GM19455 (cell line): ENCODE measurements at regions not wholly inside any gene's neighbourhood (a gene's known extent, or its start where the extent isn't known, plus 50 kb on each side); places are given as distances from the start of the nearest gene placed in this dataset.
"Not testable (repeated sequence)": the region's sequence is repeated elsewhere in the genome, so short reads cannot be mapped to it uniquely, and the experiment has no call there.

ENCODE experiments used
- ATAC-seq: cut with Tn5 transposase; IDR thresholded peaks from one replicate; pipeline ENCODE4 v1.9.1; 2021; ENCODE audit not compliant: unreplicated experiment

DNA sequence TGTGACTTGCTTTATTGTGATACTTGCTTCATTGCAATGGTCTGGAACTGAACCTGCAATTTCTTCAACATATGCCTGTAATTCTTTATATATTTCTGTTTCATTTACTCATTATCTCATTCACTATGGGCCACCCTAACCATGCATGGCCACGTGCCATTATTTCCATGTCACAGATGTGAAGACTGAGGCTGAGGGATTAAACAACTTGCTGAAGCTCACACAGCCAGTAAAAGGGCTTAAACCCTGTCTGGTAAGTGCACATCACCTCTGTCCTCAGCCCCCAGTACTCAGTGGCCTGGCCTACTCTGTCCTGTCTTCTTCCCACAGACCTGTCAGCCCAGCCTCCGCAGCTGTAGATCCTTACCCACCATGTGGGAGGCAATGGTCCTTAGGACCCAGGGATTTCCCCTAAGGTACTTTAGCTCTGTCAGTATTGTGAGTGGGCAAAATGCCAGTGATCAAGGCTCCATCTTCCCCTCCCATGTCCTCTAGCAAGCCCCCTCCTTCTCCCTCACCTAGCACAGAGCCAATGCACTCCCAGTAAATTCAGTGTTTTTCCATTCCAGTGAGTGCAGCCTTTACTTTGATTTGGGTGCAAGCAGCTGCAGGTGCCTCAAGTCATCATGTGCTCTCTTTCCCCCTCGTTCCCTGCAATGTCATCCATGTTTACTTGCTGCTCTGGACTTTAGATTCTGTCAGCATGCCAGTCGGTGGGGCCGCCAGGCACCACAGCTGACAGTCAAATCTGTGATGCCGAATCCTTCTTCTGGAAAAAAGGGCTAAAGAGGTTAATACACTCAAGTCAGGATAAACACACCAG is 228.2 kb upstream of the PROX1 start:
- no peak for ATAC-seq

DNA sequence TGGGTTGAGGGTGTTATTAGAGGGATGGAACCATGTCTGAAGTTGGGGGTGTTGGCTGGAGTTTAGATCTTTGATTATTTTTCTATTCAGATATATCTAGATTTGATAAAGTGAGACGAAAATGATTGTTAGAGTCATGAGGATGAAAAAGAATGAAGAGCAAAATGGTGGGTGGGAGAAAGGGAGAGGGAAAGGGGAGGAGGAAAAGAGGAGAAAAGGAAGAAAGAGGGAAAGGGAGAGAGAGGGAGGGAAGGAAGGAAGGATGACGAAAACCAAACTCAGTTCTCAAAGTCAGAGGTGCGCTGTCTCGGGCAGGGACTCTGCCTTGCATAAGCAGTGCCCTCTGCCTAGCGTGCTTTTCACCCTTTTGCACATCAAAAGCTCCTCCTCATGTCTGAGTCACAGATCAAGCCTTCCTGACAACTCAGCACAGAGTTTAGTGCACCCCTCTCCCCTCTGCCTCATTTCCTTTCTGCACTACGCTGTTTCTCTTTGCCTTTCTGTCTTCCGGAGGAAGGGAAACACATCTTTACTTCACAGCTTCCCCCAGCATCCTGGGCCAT is 225.8 kb upstream of the PROX1 start:
- ATAC-seq, result no peak

DNA sequence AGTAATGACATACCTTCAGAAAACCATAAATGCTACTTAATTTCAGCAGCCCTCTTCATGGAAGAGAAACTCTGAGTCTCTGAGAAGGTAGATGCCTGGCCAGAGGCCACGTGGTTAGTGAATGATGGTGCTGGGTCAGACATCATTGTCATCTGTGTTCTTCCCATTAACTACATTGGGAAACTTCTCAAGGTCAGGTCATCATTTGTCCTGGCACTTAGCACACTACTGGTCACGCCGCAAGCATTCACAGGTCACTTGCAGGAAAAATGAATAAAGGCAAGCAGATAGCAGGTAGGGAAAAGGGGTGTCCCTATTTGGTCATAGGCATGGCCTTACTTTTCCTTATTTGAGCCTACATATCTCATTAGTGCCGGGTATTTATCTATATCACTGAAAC is 220.1 kb upstream of the PROX1 start:
- no peak for ATAC-seq

DNA sequence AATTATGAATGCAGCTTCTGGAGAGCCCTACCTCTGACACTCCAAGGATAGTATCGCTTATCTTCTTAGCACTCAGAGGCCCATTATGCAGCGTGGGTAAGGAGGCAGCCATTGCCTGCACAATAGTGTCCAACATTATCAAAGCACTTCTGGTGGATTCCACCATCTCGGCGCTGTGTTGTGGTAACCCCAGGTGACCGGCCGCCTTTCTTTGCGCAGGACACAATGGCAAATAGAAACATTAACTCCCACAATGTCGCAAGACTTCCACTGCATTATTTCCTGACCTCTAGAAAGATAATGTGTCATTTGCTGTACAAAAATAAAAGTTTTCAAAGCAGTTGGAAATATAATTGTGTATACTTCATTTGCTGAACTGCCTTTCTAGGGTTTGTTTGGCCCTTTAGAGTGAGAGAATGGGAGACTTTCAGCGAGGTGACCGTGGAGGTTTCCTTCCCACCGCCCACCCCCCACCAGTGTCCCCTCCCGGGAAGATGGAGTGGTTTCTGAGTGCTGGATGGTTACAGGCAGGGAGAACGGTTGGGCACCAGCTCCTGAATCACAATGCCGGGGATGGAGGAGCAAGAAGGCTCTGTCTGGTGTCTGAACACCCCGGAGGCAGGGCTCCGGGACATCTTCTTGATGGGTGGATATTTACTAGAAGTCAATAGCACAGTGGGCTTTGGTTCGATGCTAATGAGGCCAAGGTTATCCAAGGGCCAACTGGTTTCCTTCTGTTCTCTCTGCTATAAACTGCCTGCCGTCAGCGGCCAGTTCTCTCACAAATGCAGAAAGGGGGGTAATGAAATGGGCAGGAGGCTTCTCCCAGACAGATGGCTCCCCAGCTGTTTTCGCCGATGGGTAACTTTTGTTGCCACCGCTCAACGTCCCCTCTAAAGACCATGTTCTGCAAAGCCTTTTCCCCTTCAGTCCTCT is 215.4 kb upstream of the PROX1 start:
- no peak for ATAC-seq

DNA sequence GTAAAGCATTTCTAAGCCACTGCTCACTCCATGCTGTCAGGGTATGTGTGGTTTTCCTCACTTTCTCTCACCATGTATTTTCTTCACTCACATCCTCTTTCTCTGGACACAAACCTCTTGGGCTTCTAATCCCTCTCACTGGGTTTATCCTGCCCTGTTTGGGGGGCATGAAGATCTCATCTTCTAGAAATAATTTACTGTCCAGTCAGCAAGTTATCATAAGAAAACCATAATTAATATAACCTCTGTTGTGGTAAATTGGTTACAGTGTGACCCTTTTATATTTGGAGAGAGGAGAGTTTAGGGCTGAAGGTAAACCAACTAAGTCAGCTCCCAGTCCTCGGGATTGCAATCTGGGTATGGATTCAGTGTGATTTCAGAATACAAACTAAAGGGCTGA is 213.8 kb upstream of the PROX1 start:
- no peak for ATAC-seq

DNA sequence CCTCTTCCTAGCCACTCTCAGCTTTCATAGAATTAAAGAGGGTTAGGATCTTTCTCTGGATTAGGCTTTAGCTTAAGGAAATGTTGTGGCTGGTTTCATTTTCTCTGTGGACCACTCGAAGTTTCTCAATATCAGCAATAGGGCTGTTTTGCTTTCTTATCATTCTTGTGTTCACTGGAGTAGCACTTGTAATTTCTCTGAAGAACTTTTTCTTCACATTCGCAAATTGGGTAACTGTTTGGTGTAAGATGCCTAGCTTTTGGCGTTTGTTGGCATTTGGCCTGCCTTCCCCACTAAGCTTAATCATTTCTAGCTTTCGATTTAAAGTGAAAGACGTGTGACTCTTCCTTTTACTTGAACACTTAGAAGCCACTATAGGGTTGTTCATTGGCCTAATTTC is 210.8 kb upstream of the PROX1 start:
- ATAC-seq, result no peak

DNA sequence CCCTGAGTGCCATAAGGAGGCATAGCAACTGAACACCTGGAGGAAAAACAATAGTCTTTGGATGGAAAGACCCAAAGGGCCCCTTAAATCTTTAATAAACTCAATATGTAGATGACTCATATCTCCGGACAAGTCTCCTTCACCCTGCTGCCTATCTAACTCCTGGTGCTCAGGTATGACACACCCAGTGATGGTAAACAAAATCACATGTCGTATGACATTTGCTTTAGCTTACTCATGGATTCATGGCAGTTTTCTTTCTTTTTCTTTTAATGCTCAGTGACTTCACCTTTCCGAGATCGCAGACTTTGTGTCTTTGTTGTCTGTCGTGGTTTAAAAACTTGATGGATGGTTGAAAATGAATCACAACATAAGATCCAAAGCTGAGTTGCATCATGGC is 208.5 kb upstream of the PROX1 start:
- no peak for ATAC-seq

DNA sequence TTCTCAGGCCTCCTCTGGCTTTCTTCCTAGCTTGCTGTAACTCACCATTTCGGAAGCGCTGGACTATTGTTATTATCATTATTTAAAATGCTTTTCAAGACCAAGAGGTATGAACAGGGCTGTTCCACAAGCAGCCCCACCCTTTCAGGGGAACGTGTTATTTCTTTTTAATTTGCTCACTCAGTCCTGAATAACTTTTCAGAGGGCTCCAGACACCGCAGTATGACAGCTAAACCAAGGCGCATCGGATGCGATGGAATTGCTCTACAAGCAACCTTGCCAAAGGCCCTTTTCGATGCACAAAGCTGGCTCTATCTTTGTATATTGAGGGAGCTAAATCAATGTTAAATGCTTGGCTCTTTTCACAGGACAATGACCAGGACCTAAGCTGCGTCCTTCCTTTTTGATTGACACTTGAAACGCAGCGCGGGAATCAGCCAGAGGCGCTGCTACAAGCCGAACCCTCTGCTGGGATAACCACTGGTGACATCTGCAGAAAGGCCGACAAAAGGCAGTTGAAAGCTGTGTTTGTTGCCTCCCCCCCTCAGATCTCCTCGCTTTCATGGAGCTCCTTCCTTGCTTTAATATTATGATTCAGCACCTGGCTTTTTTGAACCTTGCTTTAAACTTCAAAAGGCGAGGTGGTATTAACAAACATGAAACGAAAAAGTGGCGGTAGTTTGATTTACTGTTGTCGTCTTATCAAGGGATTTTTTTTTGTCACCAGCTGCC is 204.7 kb upstream of the PROX1 start:
- ATAC-seq, result no peak

DNA sequence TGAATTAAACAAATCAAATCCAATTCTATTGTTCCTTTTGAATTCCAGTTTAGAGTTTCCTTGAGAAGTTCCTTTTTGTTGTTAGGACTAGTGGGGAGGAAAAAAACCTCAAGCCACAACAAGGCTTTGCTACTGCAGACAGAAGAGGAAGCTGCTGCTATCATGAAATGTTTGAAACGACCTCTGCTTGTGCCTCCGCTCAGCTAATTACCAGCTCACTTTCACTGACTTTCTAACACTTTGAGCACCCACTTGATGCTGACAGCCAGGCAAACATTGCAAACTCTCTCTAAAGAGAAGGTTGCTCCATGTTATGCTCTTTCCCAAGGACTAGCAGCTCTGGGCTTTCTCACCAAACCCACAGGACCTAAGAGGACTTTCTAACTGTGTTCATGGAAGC is 203.9 kb upstream of the PROX1 start:
- no peak for ATAC-seq

DNA sequence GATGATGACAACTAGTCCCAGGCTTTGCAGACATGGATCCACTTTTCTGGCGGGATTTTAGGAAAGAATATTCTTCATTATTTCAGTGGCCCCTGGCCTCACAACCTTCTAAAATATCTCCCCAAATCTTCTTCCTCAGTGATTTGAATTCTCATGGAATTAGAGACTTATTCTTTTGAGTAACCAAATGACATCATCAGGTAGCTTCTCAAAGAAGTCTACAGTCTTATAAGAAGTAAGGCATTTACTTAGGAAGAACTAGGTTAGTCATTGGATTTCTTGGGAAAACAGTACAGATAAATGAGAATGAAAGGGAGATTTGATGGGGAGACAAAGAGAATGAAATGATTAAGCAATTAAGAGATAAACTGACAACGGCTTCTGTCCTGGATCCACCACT is 201.1 kb upstream of the PROX1 start:
- no peak for ATAC-seq

DNA sequence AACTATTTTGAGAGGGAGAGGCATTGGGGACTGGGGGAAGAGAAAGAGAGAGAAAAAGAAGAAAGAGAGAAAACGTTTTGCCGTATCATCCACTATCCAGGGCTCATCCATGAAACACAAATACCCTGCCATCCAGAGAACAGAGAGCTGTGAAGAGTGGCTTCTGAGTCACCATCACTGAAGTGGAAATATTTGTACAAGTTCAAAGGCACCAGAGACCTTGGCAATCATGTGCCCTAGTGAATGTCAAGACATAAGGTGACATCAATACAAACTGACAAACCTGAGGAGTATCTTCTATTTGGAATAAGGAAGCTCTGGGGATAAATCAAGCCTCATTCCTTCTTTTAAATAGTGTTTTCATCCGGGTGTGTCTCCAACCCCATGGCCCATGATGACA is 197.2 kb upstream of the PROX1 start:
- ATAC-seq, result no peak

DNA sequence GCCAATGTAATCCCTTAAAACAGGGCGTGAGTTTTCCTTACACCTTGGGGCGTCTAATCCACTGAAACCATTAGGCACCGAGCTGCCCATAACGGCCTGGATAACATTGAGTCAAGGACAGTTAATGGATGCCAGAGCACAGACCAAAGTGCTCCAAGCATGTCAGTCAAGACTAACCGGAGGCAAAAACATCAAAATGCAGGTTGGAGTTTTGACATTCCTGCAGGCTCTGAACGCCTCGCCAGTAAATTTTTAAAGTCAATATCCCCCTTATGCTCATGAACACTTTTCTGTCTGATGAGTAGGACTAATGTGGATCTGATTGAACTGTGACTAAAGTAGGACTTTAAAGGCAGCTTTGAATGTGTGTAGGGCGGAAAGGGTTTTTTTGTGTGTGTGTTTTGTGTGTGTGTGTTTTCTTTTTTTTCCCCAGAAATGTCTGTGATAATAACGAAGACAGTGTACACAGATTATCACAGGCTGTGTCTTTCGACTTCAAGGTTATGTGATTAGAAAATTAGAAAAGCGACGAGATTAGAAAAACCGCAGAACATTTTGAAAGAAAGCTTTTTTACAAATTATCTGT is 194.2 kb upstream of the PROX1 start:
- no peak for ATAC-seq

DNA sequence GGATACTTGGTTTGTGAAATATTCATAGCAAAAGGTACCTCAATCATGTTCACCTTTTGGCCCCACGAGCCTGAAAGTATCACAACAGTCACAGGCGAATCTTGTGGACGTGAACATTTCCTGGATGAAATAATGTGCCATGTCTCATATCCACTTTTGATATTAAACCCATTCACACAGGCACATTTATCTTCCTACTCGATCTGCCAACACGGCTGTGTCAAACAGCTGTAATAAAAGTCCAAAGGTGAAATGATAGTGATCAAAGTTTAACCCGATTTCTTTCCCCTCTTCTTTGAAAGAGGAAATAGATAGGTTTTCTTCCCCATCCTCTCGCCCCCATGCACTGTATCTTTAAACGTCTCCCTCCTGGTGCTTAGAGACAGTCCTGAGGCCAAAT is 191.2 kb upstream of the PROX1 start:
- no peak for ATAC-seq

DNA sequence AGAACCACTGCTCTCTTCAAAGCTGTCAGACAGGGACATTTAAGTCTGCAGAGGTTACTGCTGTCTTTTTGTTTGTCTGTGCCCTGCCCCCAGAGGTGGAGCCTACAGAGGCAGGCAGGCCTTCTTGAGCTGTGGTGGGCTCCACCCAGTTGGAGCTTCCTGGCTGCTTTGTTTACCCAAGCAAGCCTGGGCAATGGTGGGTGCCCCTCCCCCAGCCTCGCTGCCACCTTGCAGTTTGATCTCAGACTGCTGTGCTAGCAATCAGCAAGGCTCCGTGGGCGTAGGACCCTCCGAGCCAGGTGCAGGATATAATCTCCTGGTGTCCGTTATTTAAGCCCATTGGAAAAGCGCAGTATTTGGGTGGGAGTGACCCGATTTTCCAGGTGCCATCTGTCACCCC is 179.5 kb upstream of the PROX1 start:
- not testable (repeated sequence) for ATAC-seq

DNA sequence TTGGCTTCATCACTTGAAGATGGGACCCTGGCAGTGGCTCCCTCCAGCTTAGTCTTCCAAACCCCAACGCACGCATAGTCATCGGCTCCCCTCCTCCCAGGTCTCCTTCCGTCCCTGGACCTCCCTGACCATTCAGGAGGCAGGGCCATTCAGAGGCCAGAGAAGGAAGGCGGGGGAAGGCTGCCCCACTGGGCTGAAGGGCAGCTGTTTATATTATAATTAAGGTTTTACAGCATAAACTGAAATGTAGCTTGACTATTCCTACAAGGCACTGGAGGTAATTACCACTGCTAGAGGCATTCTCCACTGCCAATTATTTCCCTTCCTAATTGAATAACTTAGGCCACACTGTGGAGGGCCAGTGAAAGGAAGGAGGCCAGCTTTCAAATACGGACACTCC is 170.6 kb upstream of the PROX1 start:
- ATAC-seq, result no peak

DNA sequence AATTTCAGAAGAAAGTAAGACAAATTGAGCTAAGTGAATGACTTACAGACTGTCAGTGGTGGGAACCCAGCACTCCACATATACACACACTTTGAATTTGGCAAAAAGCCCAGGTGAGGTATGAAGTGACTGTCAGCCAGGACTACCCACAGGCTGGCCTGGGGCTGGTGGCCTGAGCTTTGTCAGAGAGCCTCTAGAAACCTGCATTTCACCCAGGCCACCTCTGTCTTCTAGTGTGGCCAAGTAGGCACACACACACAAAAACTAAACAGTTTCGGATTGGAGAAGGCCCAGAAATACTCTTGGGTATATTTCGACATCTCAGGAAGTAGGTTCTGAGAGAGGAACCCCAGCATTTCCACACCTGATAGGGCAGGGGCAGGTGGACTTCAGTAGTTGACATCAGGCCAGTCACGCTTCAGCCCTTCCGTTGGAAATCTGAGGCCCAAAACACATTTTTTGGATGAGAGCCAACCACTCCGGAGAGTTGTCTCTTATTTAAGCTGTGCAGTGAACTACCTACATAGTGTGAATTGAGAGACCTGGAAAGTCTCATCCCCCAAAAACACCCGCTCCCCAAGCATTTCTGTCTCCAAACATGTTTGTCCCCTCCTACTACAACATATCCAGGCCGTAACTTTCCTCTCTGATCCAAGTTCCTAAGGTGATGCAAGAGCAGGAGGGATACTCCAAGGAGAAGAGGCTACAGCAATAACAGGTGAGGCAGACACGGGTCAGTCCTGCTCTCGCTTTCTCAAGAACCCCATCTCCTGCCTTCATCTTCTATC is 167.2 kb upstream of the PROX1 start:
- ATAC-seq, result no peak

DNA sequence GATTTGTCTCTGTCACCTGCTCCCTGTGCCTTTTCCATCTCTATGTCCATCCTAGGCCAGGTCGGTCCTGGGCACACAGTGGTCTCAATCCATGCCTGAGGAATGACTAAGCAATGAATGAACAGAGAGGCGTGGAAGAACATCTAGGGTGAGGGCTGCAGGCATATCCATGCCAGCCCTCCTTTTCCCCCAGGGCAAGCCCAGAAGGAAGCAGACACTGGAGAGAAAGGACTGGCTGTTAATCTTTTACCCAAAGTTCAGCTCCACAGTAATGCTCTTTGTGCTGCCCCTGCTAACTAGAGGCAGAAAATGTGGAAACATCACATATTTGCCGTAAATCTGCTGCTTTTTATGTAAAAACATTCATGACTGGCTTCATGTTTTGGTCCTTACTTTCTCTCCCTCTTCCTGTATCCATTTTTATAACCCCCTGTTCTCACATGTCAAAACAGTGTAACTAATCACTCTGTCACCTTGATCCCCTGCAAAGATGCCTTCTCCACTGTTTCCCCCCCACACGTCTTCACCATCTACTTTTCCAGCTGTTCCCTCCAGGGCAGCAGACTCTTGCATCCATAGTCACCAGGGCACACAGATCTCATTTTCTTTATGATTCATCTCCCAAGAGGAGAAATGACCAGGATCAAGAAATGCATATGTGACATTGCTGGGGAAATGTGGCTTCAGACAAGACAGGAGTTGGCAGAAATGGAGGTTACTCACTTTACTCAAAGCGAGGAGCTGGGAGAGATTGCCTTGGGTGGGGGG is 166.4 kb upstream of the PROX1 start:
- no peak for ATAC-seq

DNA sequence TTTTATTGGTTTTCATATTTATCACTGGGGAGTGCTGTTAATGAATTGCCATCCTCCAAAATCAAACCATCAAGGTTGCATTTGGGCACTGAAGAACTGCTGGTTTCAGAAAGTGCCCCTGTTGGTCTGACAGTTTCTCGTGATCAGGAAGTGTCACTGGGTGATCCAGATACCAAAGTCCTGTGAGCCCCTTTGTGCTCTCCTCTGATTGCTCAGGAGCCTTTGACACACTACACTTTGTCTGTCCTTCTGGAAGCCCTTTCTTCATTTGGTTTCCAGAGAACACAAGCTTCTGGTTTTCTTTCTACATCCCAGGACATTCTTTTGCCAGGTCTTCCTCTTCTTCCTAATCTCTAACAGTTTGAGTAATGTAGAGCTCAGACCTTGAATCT is 165.8 kb upstream of the PROX1 start:
- ATAC-seq, result no peak

DNA sequence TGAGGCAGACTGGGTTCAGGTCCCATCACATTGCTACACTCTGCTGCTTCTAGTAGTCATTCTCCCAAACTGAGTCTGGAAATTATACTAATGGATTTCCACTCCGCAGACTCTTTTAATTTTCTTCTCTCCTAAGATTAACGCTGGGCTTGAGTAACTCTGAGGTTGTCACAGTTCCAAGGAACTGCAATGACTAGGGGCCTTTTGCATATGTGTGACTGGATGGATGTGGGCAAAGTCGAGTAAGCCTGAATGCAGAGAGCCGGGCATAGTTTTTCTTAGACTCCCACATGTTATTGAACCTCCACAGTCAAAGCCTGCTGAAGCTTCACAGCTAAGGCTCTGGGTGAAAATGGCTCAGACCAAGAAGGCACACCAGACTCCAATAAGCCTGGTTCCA is 160.9 kb upstream of the PROX1 start:
- no peak for ATAC-seq
